ENCODE measurements at regions not wholly inside any gene's neighbourhood (a gene's known extent, or its start where the extent isn't known, plus 50 kb on each side); places are given as distances from the start of the nearest gene placed in this dataset.

DNA sequence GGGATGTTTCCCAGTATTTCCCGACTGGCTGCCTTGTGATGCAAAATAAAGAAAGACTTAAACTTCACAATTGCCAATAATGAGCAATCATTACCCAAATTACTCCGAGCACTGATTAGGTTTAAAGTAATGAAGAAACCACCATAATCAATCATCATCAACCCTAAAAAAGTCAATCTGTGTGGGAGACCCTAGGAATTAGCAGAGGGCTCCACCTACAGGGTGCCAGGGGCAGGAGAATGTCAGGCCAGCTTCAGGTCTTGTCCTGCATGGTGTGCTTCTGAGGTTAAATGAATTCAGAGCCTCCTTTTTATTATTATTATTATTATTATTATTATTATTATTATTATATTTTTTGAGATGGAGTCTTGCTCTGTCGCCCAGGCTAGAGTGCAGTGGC is 478.0 kb upstream of the ARRDC4 start:
- TF ChIP-seq EP300 (IDR thresholded peaks at IDR 0.05; ENCODE audit: borderline replicate concordance) = no peak

DNA sequence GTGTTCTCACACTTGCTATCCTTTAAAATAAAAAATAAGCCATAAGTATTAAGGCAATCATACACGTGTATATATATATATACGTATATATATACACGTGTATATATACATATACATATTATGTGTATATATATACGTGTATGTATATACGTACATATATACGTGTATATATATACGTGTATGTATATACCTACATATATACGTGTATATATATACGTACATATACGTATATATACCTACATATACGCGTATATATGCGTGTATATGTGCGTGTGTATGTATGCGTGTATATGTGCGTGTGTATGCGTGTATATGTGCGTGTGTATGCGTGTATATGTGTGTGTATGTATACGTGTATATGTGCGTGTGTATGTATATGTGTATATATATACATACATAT is 477.3 kb upstream of the ARRDC4 start:
- TF ChIP-seq, protein P1, sequence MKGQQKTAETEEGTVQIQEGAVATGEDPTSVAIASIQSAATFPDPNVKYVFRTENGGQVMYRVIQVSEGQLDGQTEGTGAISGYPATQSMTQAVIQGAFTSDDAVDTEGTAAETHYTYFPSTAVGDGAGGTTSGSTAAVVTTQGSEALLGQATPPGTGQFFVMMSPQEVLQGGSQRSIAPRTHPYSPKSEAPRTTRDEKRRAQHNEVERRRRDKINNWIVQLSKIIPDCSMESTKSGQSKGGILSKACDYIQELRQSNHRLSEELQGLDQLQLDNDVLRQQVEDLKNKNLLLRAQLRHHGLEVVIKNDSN (IDR thresholded peaks at IDR 0.05) = no peak
- TF ChIP-seq EP300 (IDR thresholded peaks at IDR 0.05; ENCODE audit: borderline replicate concordance) (no peak), RAD21 (IDR thresholded peaks at IDR 0.05; ENCODE audit: low read depth) (no peak), EGR1 (IDR thresholded peaks at IDR 0.05) (no peak), TCF12 (IDR thresholded peaks at IDR 0.05; ENCODE audit: low read depth) (no peak)

DNA sequence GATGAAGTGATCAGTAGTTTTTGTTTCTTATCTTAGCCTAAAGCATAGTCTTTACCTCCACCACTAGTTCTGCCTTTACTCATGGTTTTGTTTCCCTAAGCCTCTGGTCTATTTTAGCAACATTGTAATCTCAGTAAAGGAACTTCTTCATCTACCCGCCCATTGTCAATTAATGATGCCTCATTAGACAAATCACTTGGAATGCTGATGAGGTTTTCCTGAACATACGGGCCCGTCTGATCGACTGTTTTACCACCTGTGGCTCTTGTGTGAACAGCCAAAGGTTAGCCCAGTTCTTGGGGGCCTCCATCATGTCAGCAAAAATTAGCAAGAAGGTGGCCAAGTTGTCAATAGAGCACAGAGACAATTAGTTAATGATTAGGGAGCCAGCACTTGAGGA is 470.1 kb upstream of the ARRDC4 start:
- TF ChIP-seq, protein P1 (IDR thresholded peaks at IDR 0.05) = no peak

GRCh38 chr15:97501291-97501690 is 459.2 kb upstream of the ARRDC4 start:
- TF ChIP-seq ZBTB7A (IDR thresholded peaks at IDR 0.05; ENCODE audit: low read depth) (no peak), CEBPB (IDR thresholded peaks at IDR 0.05) (no peak), CREB1 (IDR thresholded peaks at IDR 0.05; ENCODE audit: low read depth) (no peak), YY1 (IDR thresholded peaks at IDR 0.05; ENCODE audit: low read depth) (no peak), EGR1 (IDR thresholded peaks at IDR 0.05) (no peak), FOXM1 (IDR thresholded peaks at IDR 0.05; ENCODE audit: borderline replicate concordance, low read depth) (no peak), TAF1 (IDR thresholded peaks at IDR 0.05; ENCODE audit: low read depth) (no peak), NFIC (IDR thresholded peaks at IDR 0.05) (no peak)
- TF ChIP-seq, protein P1 (IDR thresholded peaks at IDR 0.05) = no peak

DNA sequence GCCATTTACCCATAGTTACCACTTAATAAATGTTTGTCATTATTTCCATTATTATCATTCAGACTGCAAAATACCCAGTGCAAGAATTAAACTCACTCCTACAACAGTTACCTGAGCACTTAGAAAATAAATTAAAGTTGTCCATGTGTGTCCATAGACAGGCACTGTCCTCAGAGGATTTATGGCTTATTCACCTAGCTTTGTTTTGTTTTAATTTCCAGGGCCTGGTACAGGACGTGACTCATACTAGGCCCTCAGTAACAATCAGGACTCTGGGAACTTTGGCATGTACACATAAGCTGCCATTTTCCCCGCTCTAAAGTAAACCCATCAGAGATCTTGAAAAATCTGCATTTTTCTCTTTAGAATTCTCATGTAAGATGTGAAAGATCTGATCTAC is 458.5 kb upstream of the ARRDC4 start:
- no peak for TF ChIP-seq EGR1 (IDR thresholded peaks at IDR 0.05)
- no peak for TF ChIP-seq ZBTB7A (IDR thresholded peaks at IDR 0.05; ENCODE audit: low read depth)
- TF ChIP-seq RAD21 (IDR thresholded peaks at IDR 0.05; ENCODE audit: low read depth) = no peak
- no peak for TF ChIP-seq TEAD4 (IDR thresholded peaks at IDR 0.05)
- TF ChIP-seq YY1 (IDR thresholded peaks at IDR 0.05; ENCODE audit: low read depth) = no peak
- no peak for TF ChIP-seq CEBPB (IDR thresholded peaks at IDR 0.05)
- TF ChIP-seq, protein P1 (IDR thresholded peaks at IDR 0.05) = no peak
- no peak for TF ChIP-seq EP300 (IDR thresholded peaks at IDR 0.05; ENCODE audit: borderline replicate concordance)
- TF ChIP-seq MAX (IDR thresholded peaks at IDR 0.05) = no peak
- TF ChIP-seq TCF12 (IDR thresholded peaks at IDR 0.05; ENCODE audit: low read depth) = no peak
- no peak for TF ChIP-seq TAF1 (IDR thresholded peaks at IDR 0.05; ENCODE audit: low read depth)
- TF ChIP-seq REST (IDR thresholded peaks at IDR 0.05; ENCODE audit: low read depth) = no peak
- no peak for TF ChIP-seq FOXM1 (IDR thresholded peaks at IDR 0.05; ENCODE audit: borderline replicate concordance, low read depth)
- no peak for TF ChIP-seq NFIC (IDR thresholded peaks at IDR 0.05)
- TF ChIP-seq CREB1 (IDR thresholded peaks at IDR 0.05; ENCODE audit: low read depth) = no peak

- no peak for TF ChIP-seq REST (IDR thresholded peaks at IDR 0.05; ENCODE audit: low read depth)
- no peak for TF ChIP-seq MAX (IDR thresholded peaks at IDR 0.05)
- TF ChIP-seq TAF1 (IDR thresholded peaks at IDR 0.05; ENCODE audit: low read depth) = no peak
- no peak for TF ChIP-seq RAD21 (IDR thresholded peaks at IDR 0.05; ENCODE audit: low read depth)
- no peak for TF ChIP-seq EGR1 (IDR thresholded peaks at IDR 0.05)
- TF ChIP-seq CEBPB (IDR thresholded peaks at IDR 0.05) = no peak
- TF ChIP-seq, protein P1 (IDR thresholded peaks at IDR 0.05) = no peak
- TF ChIP-seq EP300 (IDR thresholded peaks at IDR 0.05; ENCODE audit: borderline replicate concordance) = no peak
- no peak for TF ChIP-seq NFIC (IDR thresholded peaks at IDR 0.05)
- TF ChIP-seq CREB1 (IDR thresholded peaks at IDR 0.05; ENCODE audit: low read depth) = no peak
- no peak for TF ChIP-seq ZBTB7A (IDR thresholded peaks at IDR 0.05; ENCODE audit: low read depth)
- no peak for TF ChIP-seq TCF12 (IDR thresholded peaks at IDR 0.05; ENCODE audit: low read depth)
- no peak for TF ChIP-seq YY1 (IDR thresholded peaks at IDR 0.05; ENCODE audit: low read depth)
- TF ChIP-seq TEAD4 (IDR thresholded peaks at IDR 0.05) = no peak
- no peak for TF ChIP-seq FOXM1 (IDR thresholded peaks at IDR 0.05; ENCODE audit: borderline replicate concordance, low read depth)
Observed at GRCh38 chr15:97504031-97504792, 456.3 kb upstream of the ARRDC4 start.
